Pons (tissue), 1 donor: ENCODE measurements at regions not wholly inside any gene's neighbourhood (a gene's known extent, or its start where the extent isn't known, plus 50 kb on each side); places are given as distances from the start of the nearest gene placed in this dataset.

ENCODE experiments used
- DNase-seq: peaks from one replicate; pipeline ENCODE4 v3.0.0-alpha.2; 2016; ENCODE audit warnings: low spot score

- DNase-seq: no peak
Observed at GRCh38 chr13:111844222-111844671, 222.7 kb upstream of the SOX1 start.

DNA sequence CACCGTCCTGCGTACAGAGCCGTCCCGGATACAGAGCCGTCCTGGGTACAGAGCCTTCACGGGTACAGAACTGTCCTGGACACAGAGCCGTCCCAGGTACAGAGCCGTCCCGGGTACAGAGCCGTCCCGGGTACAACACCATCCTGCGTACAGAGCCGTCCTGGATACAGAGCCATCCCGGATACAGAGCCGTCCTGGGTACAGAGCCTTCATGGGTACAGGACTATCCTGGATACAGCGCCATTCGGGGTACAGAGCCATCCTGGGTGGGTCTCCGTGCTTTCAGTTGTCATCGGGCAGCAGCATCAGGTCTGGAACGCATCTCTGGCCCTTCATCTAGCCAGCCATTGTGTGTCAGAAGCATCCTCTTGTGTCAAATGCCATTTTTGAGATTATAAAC, 222.3 kb upstream of the SOX1 start:
- DNase-seq: no peak

- no peak for DNase-seq
Observed at GRCh38 chr13:111845621-111846351, 221.2 kb upstream of the SOX1 start.

DNA sequence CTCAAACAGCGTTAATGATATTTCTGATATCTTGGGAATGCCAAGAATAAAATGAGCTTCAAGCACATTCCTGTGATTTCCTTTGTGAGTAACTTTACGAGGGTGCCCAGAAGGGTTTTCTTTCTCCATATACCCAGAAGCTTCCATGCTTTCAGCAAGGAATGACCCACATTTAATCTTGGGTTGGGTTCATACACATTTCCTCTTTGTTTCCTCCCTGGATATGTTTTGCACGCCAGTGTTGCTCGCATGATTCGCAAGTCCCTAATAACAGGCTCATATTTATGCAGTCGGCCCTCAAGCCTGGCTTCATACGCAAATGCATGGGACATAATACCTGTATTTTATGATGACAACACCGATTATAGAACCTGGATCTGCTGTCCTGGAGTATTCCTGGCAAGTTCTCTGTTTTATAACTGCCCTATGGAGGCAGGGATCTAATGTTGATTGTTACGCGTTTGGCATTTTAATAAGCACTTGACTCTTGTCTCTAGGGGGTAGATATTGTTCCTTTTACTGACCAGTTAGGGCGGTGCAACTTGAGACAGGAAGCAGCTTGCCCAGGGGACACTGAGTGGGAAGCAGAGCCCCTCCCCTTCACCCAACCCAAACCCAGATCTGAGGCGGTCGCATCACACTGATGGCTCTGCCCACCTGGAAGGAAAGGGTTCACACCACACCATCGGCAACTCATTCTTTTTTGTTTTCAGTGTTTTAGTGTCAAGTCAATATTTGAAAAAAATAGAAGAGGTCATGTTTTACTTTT, 220.4 kb upstream of the SOX1 start:
- DNase-seq: no peak

DNA sequence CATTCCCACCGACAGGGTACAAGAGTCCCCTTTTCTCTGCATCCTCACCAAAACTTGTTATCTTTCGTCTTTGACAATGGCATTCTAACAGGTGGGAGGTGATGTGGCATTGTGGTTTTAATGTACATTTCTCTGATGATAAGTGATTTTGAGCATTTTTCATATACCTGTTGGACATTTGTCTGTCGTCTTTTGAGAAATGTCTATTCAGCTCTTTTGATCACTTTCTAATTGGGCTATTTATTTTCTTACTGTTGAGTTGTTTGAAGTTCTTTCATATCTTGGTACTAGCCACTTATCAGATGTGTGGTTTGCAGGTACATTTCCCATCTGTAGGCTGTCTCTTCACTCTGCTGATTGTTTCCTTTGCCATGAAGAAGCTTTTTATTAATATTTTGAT, 219.0 kb upstream of the SOX1 start:
- DNase-seq: no peak

DNA sequence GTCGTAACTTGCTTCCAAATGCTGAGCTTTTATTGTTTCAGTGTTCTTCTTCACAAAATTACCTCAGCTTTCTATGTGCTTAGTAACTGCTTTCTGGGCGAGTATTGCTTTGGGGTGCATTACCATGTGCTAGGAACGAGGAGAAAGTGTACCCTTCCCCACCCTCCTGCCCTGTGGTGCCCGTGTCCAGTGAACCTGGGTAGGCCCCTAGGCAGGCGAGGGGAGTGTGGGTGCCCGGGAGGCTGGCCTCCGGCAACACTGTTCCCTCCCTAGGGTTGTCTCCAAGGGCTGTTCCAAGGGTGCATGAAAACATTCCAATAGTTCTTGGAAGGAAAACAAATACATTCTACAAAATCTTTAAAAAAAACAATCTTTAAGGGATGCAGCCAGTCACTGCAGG, 216.5 kb upstream of the SOX1 start:
- no peak for DNase-seq

DNA sequence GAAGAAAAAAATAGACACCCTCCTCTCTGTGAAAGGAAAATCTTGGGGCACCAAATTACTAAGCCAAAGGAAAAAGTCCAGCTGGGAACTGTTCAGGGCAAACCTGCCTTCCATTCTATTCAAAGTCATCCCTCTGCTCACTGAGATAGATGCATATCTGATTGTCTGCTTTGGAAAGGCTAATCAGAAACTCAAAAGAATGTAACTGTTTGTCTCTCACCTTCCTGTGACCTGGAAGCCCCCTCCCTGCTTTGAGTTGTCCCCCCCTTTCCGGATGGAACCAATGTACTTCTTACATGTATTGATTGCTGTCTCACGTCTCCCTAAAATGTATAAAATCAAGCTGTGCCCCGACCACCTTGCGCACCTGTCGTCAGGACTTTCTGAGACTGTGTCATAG, 216.0 kb upstream of the SOX1 start:
- no peak for DNase-seq

DNA sequence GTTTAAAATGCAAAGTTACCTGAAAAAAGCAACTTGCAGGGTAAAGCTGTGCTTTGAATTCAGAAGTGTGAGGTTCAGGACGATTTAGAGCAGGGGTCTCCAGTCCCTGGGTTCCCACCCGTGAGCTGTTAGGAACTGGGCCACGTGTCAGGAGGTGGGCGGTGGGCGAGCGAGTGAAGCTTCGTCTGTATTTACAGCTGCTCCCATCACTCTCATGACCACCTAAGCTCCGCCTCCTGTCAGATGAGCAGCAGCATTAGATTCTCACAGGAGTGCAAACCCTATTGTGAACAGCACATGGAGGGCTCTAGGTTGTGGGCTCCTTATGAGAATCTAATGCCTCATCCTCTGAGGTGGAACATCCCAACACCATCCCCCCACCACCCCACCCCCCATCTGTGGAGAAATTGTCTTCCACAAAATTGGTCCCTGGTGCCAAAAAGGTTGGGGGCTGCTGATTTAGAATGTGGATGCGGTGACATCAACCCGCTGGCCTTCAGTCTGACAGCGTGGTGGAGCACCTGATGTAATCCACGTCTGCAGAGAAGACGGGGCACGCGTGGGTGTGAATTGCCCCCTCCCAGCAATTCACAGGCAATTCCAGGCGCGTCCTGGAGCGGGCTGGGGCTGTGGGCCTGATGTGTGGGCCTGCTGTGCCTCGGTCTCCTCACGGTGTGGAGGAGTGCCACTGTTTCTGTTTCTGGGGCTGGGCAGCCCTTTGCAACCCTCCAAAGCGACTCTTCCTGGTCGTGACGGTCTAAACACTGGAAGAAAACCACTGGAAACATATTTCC, 214.0 kb upstream of the SOX1 start:
- no peak for DNase-seq

DNA sequence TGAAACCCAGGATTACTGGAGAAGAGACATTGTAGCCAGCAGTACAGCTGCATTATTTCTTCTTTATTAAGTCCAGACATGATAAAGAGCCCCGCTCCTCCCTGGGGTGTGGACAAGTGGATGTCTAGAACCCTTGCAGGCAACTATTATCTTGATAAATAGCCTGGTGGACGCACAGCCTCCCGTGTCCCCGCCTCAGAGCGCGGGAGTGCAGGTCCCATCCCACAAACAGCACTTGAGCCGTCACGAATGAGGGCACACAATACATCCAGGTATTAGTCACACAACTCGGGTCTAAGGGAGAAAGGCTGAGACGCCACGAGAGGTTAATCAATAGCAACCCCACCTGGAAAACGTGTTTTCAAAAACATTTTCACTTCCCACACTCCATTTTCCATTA, 213.2 kb upstream of the SOX1 start:
- no peak for DNase-seq

DNA sequence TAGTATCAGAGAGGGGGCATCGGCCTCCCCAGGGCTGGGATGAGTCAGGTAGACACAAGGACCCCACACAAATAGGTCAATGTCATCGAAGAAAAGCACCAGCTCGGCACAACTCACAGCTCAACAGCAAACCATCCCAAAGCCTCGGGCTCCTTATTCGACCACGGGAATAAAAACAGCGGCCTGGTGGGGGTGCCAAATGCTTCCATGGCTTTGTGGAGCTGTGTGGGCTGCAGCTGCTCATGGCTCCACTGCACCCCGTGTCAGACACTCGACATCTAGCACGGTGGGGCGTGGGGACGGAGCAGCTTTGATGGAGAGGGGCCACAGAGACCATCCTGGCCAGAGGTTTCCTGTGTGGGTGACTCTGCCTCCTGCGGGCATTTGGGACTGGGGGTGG, 212.5 kb upstream of the SOX1 start:
- DNase-seq: no peak

- DNase-seq: no peak
Observed at GRCh38 chr13:111855191-111855590, 211.8 kb upstream of the SOX1 start.

- DNase-seq: no peak
Observed at GRCh38 chr13:111855786-111856185, 211.2 kb upstream of the SOX1 start.

- DNase-seq: no peak
Observed at GRCh38 chr13:111856571-111856970, 210.4 kb upstream of the SOX1 start.

- DNase-seq: no peak
Observed at GRCh38 chr13:111857336-111857735, 209.6 kb upstream of the SOX1 start.

- no peak for DNase-seq
Observed at GRCh38 chr13:111857846-111858560, 208.9 kb upstream of the SOX1 start.

- no peak for DNase-seq
Observed at GRCh38 chr13:111858571-111858970, 208.4 kb upstream of the SOX1 start.

GRCh38 chr13:111859354-111860230, 207.4 kb upstream of the SOX1 start:
- DNase-seq: peak; percentile 2

DNA sequence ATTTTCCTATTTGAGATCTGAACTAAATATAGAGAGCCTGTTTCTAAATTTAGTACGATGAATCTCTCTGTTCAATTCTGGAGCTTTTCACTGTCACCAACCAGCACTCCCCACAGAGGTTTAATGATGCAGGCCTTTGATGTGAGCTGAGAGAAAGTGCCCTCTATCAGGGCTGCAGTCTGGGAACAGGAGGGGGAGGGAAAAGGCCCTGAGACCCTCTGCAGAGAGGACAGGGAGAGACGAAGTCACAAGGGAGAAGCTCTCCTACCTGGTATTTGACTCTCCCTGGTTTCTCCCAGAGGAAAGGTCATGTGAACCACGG, 206.8 kb upstream of the SOX1 start:
- DNase-seq: no peak

DNA sequence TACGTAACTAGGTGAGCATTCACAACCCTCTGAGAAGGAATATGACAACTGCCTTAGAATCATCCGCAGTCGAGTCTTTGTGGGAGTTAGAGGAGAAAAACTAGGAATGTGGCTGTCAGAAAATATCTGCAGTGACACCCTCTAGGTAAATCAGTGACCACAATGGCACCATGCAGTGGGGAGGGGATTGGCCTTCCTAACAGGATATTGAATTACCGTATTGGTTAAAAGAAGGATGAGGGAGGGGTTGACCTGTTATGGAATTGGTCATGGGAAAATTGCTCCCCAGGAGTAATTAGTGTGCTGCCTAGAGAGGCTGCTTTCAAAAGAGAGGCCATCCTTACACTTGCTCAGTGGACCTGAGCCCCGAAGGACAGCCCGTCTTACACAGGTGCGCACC, 205.6 kb upstream of the SOX1 start:
- DNase-seq: no peak

GRCh38 chr13:111861766-111862366, 205.1 kb upstream of the SOX1 start:
- DNase-seq: no peak
